AG04449 (cell line): ENCODE measurements at regions not wholly inside any gene's neighbourhood (a gene's known extent, or its start where the extent isn't known, plus 50 kb on each side); places are given as distances from the start of the nearest gene placed in this dataset.
"Not testable (repeated sequence)": the region's sequence is repeated elsewhere in the genome, so short reads cannot be mapped to it uniquely, and the experiment has no call there.

Source experiments
- CTCF ChIA-PET: fragments of 350-600 bp; formaldehyde crosslinking; extraction: SDS; loops from one replicate; lab custom pipeline; 2021; ENCODE audit warnings: antibody characterized with exemption; lab: Yijun Ruan, JAX
- POLR2A ChIA-PET: fragments of 400-600, 350-600 bp; formaldehyde crosslinking; extraction: SDS; loops from one replicate; lab custom pipeline; 2020; ENCODE audit warnings: antibody characterized with exemption, inconsistent platforms; lab: Yijun Ruan, JAX
- DNase-seq: peaks from one replicate; pipeline ENCODE4 v3.0.0-alpha.2; 2010; ENCODE audit warnings: low read depth, low spot score
- H3K4me3 ChIP-seq: 2 replicates; pipeline ENCODE4 v1.5.1; 2011; ENCODE audit warnings: low read depth, mild to moderate bottlenecking, control low read depth, low read length
- CTCF ChIP-seq: IDR thresholded peaks from one replicate; pipeline ENCODE4 v1.5.1; 2011; ENCODE audit warnings: mild to moderate bottlenecking, moderate library complexity, low read length, control low read depth, inconsistent platforms; ENCODE audit not compliant: insufficient read depth; ENCODE audit errors: missing control alignments

GRCh38 chr13:99734013-99734693, 232.9 kb downstream of the TM9SF2 start:
- ChIA-PET CTCF (no interaction called here), POLR2A (no interaction called here)
- no peak for DNase-seq
- TF ChIP-seq CTCF, result no peak
- no peak overlapping the region for H3K4me3 ChIP-seq

GRCh38 chr13:99733346-99733745, 232.1 kb downstream of the TM9SF2 start:
- ChIA-PET CTCF (no interaction called here), POLR2A (no interaction called here)
- no peak overlapping the region for H3K4me3 ChIP-seq
- no peak for DNase-seq
- no peak for TF ChIP-seq CTCF

- DNase-seq, result no peak
- no peak for TF ChIP-seq CTCF
- ChIA-PET CTCF (no interaction called here), POLR2A (no interaction called here)
- H3K4me3 ChIP-seq, result no peak overlapping the region
Measured at GRCh38 chr13:99731747-99732146, 230.5 kb downstream of the TM9SF2 start.

- H3K4me3 ChIP-seq, result no peak overlapping the region
- TF ChIP-seq CTCF, result no peak
- DNase-seq, result no peak
- CTCF ChIA-PET, result no interaction called here
- POLR2A ChIA-PET, result no interaction called here
Measured at GRCh38 chr13:99730403-99730802, 229.1 kb downstream of the TM9SF2 start.

- no peak overlapping the region for H3K4me3 ChIP-seq
- ChIA-PET POLR2A (no interaction called here), CTCF (no interaction called here)
- DNase-seq, result no peak
- TF ChIP-seq CTCF, result no peak
Measured at GRCh38 chr13:99729745-99730144, 228.5 kb downstream of the TM9SF2 start.

GRCh38 chr13:99727651-99728050, 226.4 kb downstream of the TM9SF2 start:
- CTCF ChIA-PET, POLR2A ChIA-PET: not testable (repeated sequence)

GRCh38 chr13:99726282-99726894, 225.1 kb downstream of the TM9SF2 start:
- POLR2A ChIA-PET, result no interaction called here
- CTCF ChIA-PET, result no interaction called here
- TF ChIP-seq CTCF, result no peak
- no peak for DNase-seq
- no peak overlapping the region for H3K4me3 ChIP-seq

More at GRCh38 chr13:99727651-99728050, 226.4 kb downstream of the TM9SF2 start:
- not testable (repeated sequence) for DNase-seq, H3K4me3 ChIP-seq
